Trophoblast cell (in vitro differentiated cells and primary cell): ENCODE measurements at regions not wholly inside any gene's neighbourhood (a gene's known extent, or its start where the extent isn't known, plus 50 kb on each side); places are given as distances from the start of the nearest gene placed in this dataset.

Experiments
- DNase-seq, 2 donors: peaks; one replicate each; pipeline ENCODE4 v3.0.0-alpha.2; 2016
- H2AFZ ChIP-seq: 2 replicates; pipeline ENCODE4 v1.6.1; 2013; ENCODE audit warnings: low read length, moderate library complexity, mild to moderate bottlenecking; ENCODE audit not compliant: insufficient read depth, poor library complexity
- H2AK5ac ChIP-seq: 2 replicates; pipeline ENCODE4 v1.6.1; 2013; ENCODE audit warnings: mild to moderate bottlenecking, low read length
- H2BK120ac ChIP-seq: 2 replicates; pipeline ENCODE4 v1.6.1; 2013; ENCODE audit warnings: low read length, mild to moderate bottlenecking, moderate library complexity; ENCODE audit not compliant: insufficient read depth, poor library complexity
- H2BK12ac ChIP-seq: 2 replicates; pipeline ENCODE4 v1.6.1; 2013; ENCODE audit warnings: mild to moderate bottlenecking, low read length, moderate library complexity
- H2BK5ac ChIP-seq: 2 replicates; pipeline ENCODE4 v1.6.1; 2013; ENCODE audit warnings: low read length, low read depth, moderate library complexity, mild to moderate bottlenecking; ENCODE audit not compliant: poor library complexity
- H3K14ac ChIP-seq: 2 replicates; pipeline ENCODE4 v1.6.1; 2013; ENCODE audit warnings: mild to moderate bottlenecking, low read length
- H3K18ac ChIP-seq: 2 replicates; pipeline ENCODE4 v1.6.1; 2013; ENCODE audit warnings: mild to moderate bottlenecking, low read length
- H3K23ac ChIP-seq: 2 replicates; pipeline ENCODE4 v1.6.1; 2013; ENCODE audit warnings: low read length
- H3K27ac ChIP-seq: 2 replicates; pipeline ENCODE4 v1.5.1; 2013; ENCODE audit warnings: low read depth, mild to moderate bottlenecking, inconsistent platforms, low read length, moderate library complexity
- H3K27me3 ChIP-seq: 2 replicates; pipeline ENCODE4 v1.6.1; 2013; ENCODE audit warnings: inconsistent platforms, mild to moderate bottlenecking, low read length, moderate library complexity; ENCODE audit not compliant: insufficient read depth
- H3K36me3 ChIP-seq, 2 experiments: 1 replicate in 1 of 2; 2 replicates in 1 of 2; pipeline ENCODE4 v1.6.1; 2013; ENCODE audit warnings: low read length in 2 of 2, mild to moderate bottlenecking in 2 of 2, moderate library complexity in 1 of 2; ENCODE audit not compliant: insufficient read depth in 2 of 2, control insufficient read depth in 1 of 2
- H3K4ac ChIP-seq: 2 replicates; pipeline ENCODE4 v1.6.1; 2013; ENCODE audit warnings: low read depth, mild to moderate bottlenecking, low read length, moderate library complexity
- H3K4me1 ChIP-seq, 2 experiments: 1 replicate in 1 of 2; 2 replicates in 1 of 2; pipeline ENCODE4 v1.6.1; 2013; ENCODE audit warnings: low read length in 2 of 2, mild to moderate bottlenecking in 2 of 2, moderate library complexity in 1 of 2; ENCODE audit not compliant: insufficient read depth in 2 of 2, control insufficient read depth in 1 of 2
- H3K4me2 ChIP-seq: 2 replicates; pipeline ENCODE4 v1.6.1; 2013; ENCODE audit warnings: inconsistent platforms, mild to moderate bottlenecking, low read length, moderate library complexity
- H3K4me3 ChIP-seq: 2 replicates; pipeline ENCODE4 v1.5.1; 2013; ENCODE audit warnings: mild to moderate bottlenecking, low read depth, low read length, inconsistent platforms
- H3K79me1 ChIP-seq: one replicate; pipeline ENCODE4 v1.6.1; 2013; ENCODE audit warnings: low read length
- H3K79me2 ChIP-seq: 2 replicates; pipeline ENCODE4 v1.6.1; 2013; ENCODE audit warnings: low read length, mild to moderate bottlenecking; ENCODE audit not compliant: control insufficient read depth, insufficient read depth, poor library complexity
- H3K9ac ChIP-seq: 2 replicates; pipeline ENCODE4 v1.6.1; 2013; ENCODE audit warnings: mild to moderate bottlenecking, low read length
- H3K9me3 ChIP-seq: 2 replicates; pipeline ENCODE4 v1.6.1; 2013; ENCODE audit warnings: low read depth, mild to moderate bottlenecking, control low read depth, inconsistent platforms, low read length; ENCODE audit not compliant: insufficient read depth
- H4K12ac ChIP-seq: 2 replicates; pipeline ENCODE4 v1.6.1; 2013; ENCODE audit warnings: low read depth, mild to moderate bottlenecking, low read length, moderate library complexity
- H4K8ac ChIP-seq: 2 replicates; pipeline ENCODE4 v1.6.1; 2013; ENCODE audit warnings: low read depth, mild to moderate bottlenecking, low read length, moderate library complexity
- H4K91ac ChIP-seq: one replicate; pipeline ENCODE4 v1.6.1; 2013; ENCODE audit warnings: low read depth, mild to moderate bottlenecking, low read length, moderate library complexity
- WGBS: extraction: QIAGEN DNeasy Blood & Tissue Kit; methylation state at CpG from one replicate; pipeline ENCODE4 v1.1.7; 2013; ENCODE audit warnings: missing lambda C conversion rate; ENCODE audit not compliant: insufficient read length, insufficient coverage; ENCODE audit errors: extremely low coverage; 5-methylcytosine and 5-hydroxymethylcytosine counted together

DNA sequence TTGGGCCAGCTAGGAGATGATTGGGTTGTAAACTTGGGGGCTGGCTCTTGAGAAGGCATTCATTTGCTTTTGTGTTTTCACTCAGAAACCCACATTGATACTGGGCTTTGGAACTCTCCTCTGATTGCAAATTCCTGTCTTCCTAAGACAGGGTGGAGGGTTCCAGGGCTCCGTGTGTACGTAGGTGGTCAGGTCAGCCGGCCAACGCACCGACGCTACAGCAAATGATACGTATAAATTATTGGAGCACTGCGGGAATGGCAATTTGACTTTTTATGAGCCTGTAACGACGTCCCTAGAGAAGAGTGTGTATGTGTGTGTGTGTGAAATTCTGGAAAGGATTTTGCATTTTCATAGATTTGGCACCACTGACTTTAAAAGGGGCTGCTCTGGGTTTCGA, 236.9 kb downstream of the SHOX start:
- Histone ChIP-seq H4K12ac (no peak overlapping the region), H3K9me3 (peaks cover 6% of the 10 kb centered on the region), H3K18ac (no peak overlapping the region), H2BK12ac (no peak overlapping the region), H2BK5ac (no peak overlapping the region), H2BK120ac (no peak overlapping the region), H4K91ac (no peak overlapping the region), H3K79me2 (no peaks in the 10 kb centered on the region), H3K36me3 (no peaks in the 10 kb centered on the region), H3K4me2 (no peak overlapping the region), H3K4me1 (peaks cover 0 to 2% of the 10 kb centered on the region in 2 experiments), H2AFZ (no peak overlapping the region), H3K4ac (no peak overlapping the region), H3K14ac (no peak overlapping the region), H3K27ac (no peak overlapping the region), H3K23ac (no peak overlapping the region), H3K9ac (no peak overlapping the region), H3K4me3 (no peak overlapping the region), H3K27me3 (no peaks in the 10 kb centered on the region), H2AK5ac (no peak overlapping the region), H3K79me1 (no peaks in the 10 kb centered on the region), H4K8ac (no peak overlapping the region)
- WGBS = no CpG with 5 or more reads among the region's 11 CpGs
- DNase-seq = no peak

GRCh38 chrX:866441-866990, 235.9 kb downstream of the SHOX start:
- H3K9me3 ChIP-seq = no peaks in the 10 kb centered on the region
- H3K79me1 ChIP-seq = no peaks in the 10 kb centered on the region
- DNase-seq = no peak
- H3K4me1 ChIP-seq = peaks cover 0 to 4% of the 10 kb centered on the region in 2 experiments
- no peak overlapping the region for H2AK5ac ChIP-seq
- H3K9ac ChIP-seq = no peak overlapping the region
- H2AFZ ChIP-seq = no peak overlapping the region
- H4K91ac ChIP-seq = no peak overlapping the region
- no peak overlapping the region for H4K8ac ChIP-seq
- H3K79me2 ChIP-seq = no peaks in the 10 kb centered on the region
- H2BK120ac ChIP-seq = no peak overlapping the region
- H3K23ac ChIP-seq = no peak overlapping the region
- no peak overlapping the region for H3K18ac ChIP-seq
- H3K4ac ChIP-seq = no peak overlapping the region
- H3K14ac ChIP-seq = no peak overlapping the region
- no CpG with 5 or more reads among the region's 18 CpGs for WGBS
- H3K4me3 ChIP-seq = no peak overlapping the region
- H4K12ac ChIP-seq = no peak overlapping the region
- H3K27ac ChIP-seq = no peak overlapping the region
- H2BK5ac ChIP-seq = no peak overlapping the region
- H3K27me3 ChIP-seq = no peaks in the 10 kb centered on the region
- H2BK12ac ChIP-seq = no peak overlapping the region
- H3K4me2 ChIP-seq = peak overlapping the region; percentile 8
- H3K36me3 ChIP-seq = no peaks in the 10 kb centered on the region

DNA sequence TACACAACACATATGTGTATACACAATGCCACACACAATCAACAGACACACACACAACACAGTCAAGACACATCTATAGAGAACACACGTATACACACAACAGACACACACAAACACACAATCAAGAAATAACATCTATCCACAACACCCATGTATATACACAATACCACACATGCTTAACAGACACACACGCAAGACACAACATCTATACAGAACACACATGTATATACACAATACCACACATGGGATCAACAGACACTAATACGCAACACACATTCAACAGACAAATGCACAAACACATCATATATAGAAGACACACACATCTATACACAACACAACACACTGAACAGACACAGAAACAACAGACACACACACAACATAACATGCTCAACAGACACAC, 234.8 kb downstream of the SHOX start:
- H3K4me1 ChIP-seq = peaks cover 0 to 8% of the 10 kb centered on the region in 2 experiments
- no peak overlapping the region for H4K12ac ChIP-seq
- no peak overlapping the region for H4K91ac ChIP-seq
- H3K18ac ChIP-seq = no peak overlapping the region
- no peak overlapping the region for H2AK5ac ChIP-seq
- no peak overlapping the region for H3K9ac ChIP-seq
- no peak for DNase-seq
- no peaks in the 10 kb centered on the region for H3K79me1 ChIP-seq
- no peaks in the 10 kb centered on the region for H3K27me3 ChIP-seq
- WGBS = no CpG with 5 or more reads among the region's 3 CpGs
- no peak overlapping the region for H3K27ac ChIP-seq
- no peak overlapping the region for H3K4me3 ChIP-seq
- no peak overlapping the region for H2BK120ac ChIP-seq
- H4K8ac ChIP-seq = no peak overlapping the region
- H3K14ac ChIP-seq = no peak overlapping the region
- H3K23ac ChIP-seq = no peak overlapping the region
- no peaks in the 10 kb centered on the region for H3K9me3 ChIP-seq
- no peaks in the 10 kb centered on the region for H3K36me3 ChIP-seq
- H3K79me2 ChIP-seq = no peaks in the 10 kb centered on the region
- H2BK12ac ChIP-seq = no peak overlapping the region
- H2AFZ ChIP-seq = no peak overlapping the region
- H3K4ac ChIP-seq = no peak overlapping the region
- no peak overlapping the region for H3K4me2 ChIP-seq
- no peak overlapping the region for H2BK5ac ChIP-seq

- Histone ChIP-seq H3K18ac (no peak overlapping the region), H3K14ac (no peak overlapping the region), H2BK120ac (no peak overlapping the region), H3K4me1 (peaks cover 0 to 5% of the 10 kb centered on the region in 2 experiments), H2AFZ (no peak overlapping the region), H4K8ac (no peak overlapping the region), H4K91ac (no peak overlapping the region), H3K27ac (no peak overlapping the region), H3K27me3 (no peaks in the 10 kb centered on the region), H3K9me3 (no peaks in the 10 kb centered on the region), H2AK5ac (no peak overlapping the region), H2BK12ac (no peak overlapping the region), H3K4ac (no peak overlapping the region), H3K36me3 (no peaks in the 10 kb centered on the region), H2BK5ac (no peak overlapping the region), H3K4me2 (no peak overlapping the region), H3K79me1 (no peaks in the 10 kb centered on the region), H4K12ac (no peak overlapping the region), H3K4me3 (no peak overlapping the region), H3K23ac (no peak overlapping the region), H3K79me2 (no peaks in the 10 kb centered on the region), H3K9ac (no peak overlapping the region)
- no CpG with 5 or more reads among the region's 9 CpGs for WGBS
- no peak for DNase-seq
Observed at GRCh38 chrX:861921-862320, 231.3 kb downstream of the SHOX start.
